H9 (cell line): ENCODE measurements at regions not wholly inside any gene's neighbourhood (a gene's known extent, or its start where the extent isn't known, plus 50 kb on each side); places are given as distances from the start of the nearest gene placed in this dataset.

ENCODE experiments used
- DNase-seq: peaks from one replicate; pipeline ENCODE4 v3.0.0-alpha.2; 2017
- H2AFZ ChIP-seq: one replicate; pipeline ENCODE4 v1.6.1; 2013; ENCODE audit warnings: mild to moderate bottlenecking, low read length, control low read depth, moderate library complexity
- H2AK5ac ChIP-seq: 2 replicates; pipeline ENCODE4 v1.6.1; 2013; ENCODE audit warnings: low read length, control low read depth, mixed read lengths; ENCODE audit not compliant: insufficient read length
- H2BK120ac ChIP-seq: one replicate; pipeline ENCODE4 v1.6.1; 2013; ENCODE audit warnings: low read depth, mild to moderate bottlenecking, low read length, control low read depth, inconsistent platforms; ENCODE audit not compliant: poor library complexity, severe bottlenecking
- H2BK12ac ChIP-seq: 2 replicates; pipeline ENCODE4 v1.6.1; 2013; ENCODE audit warnings: low read length, control low read depth, mixed read lengths, low read depth; ENCODE audit not compliant: insufficient read length
- H2BK15ac ChIP-seq: 2 replicates; pipeline ENCODE4 v1.6.1; 2013; ENCODE audit warnings: low read depth, low read length, control low read depth
- H2BK20ac ChIP-seq: one replicate; pipeline ENCODE4 v1.6.1; 2013; ENCODE audit warnings: low read depth, mild to moderate bottlenecking, low read length, control low read depth, inconsistent platforms; ENCODE audit not compliant: poor library complexity, severe bottlenecking
- H2BK5ac ChIP-seq: 2 replicates; pipeline ENCODE4 v1.6.1; 2013; ENCODE audit warnings: low read length, control low read depth, mixed read lengths; ENCODE audit not compliant: insufficient read length
- H3K14ac ChIP-seq: 2 replicates; pipeline ENCODE4 v1.6.1; 2013; ENCODE audit warnings: low read length, control low read depth; ENCODE audit not compliant: insufficient read depth
- H3K18ac ChIP-seq: 2 replicates; pipeline ENCODE4 v1.6.1; 2013; ENCODE audit warnings: low read depth, mild to moderate bottlenecking, mixed read lengths, low read length, control low read depth; ENCODE audit not compliant: insufficient read length
- H3K23ac ChIP-seq: 2 replicates; pipeline ENCODE4 v1.6.1; 2013; ENCODE audit warnings: low read length, control low read depth, mixed read lengths, low read depth; ENCODE audit not compliant: insufficient read length
- H3K23me2 ChIP-seq: 2 replicates; pipeline ENCODE4 v1.6.1; 2013; ENCODE audit warnings: low read depth, mild to moderate bottlenecking, mixed read lengths, low read length, control low read depth; ENCODE audit not compliant: insufficient read length, poor library complexity, severe bottlenecking
- H3K27ac ChIP-seq: 2 replicates; pipeline ENCODE4 v1.5.1; 2013; ENCODE audit warnings: low read length, control low read depth, mixed read lengths, low read depth; ENCODE audit not compliant: insufficient read length
- H3K27me3 ChIP-seq: 2 replicates; pipeline ENCODE4 v1.6.1; 2013; ENCODE audit warnings: low read length, control low read depth, inconsistent platforms; ENCODE audit not compliant: insufficient read depth
- H3K4ac ChIP-seq: 2 replicates; pipeline ENCODE4 v1.6.1; 2013; ENCODE audit warnings: low read depth, mild to moderate bottlenecking, control low read depth, inconsistent platforms, low read length, moderate library complexity
- H3K4me1 ChIP-seq: 2 replicates; pipeline ENCODE4 v1.6.1; 2013; ENCODE audit warnings: low read length, control low read depth, inconsistent platforms; ENCODE audit not compliant: insufficient read depth
- H3K4me2 ChIP-seq: 2 replicates; pipeline ENCODE4 v1.6.1; 2013; ENCODE audit warnings: low read length, control low read depth, mixed read lengths; ENCODE audit not compliant: insufficient read length, insufficient read depth
- H3K56ac ChIP-seq: 2 replicates; pipeline ENCODE4 v1.6.1; 2013; ENCODE audit warnings: low read depth, mild to moderate bottlenecking, mixed read lengths, low read length, control low read depth; ENCODE audit not compliant: insufficient read length
- H3K79me1 ChIP-seq: 2 replicates; pipeline ENCODE4 v1.6.1; 2013; ENCODE audit warnings: low read depth, mild to moderate bottlenecking, moderate library complexity, low read length, control low read depth, inconsistent platforms; ENCODE audit not compliant: insufficient read depth, poor library complexity, severe bottlenecking
- H3K79me2 ChIP-seq: 2 replicates; pipeline ENCODE4 v1.6.1; 2013; ENCODE audit warnings: low read length, control low read depth, inconsistent platforms; ENCODE audit not compliant: insufficient read depth
- H3K9ac ChIP-seq: 2 replicates; pipeline ENCODE4 v1.6.1; 2013; ENCODE audit warnings: low read length, control low read depth, mixed read lengths; ENCODE audit not compliant: insufficient read length; ENCODE audit errors: extremely low read depth
- H3K9me3 ChIP-seq: one replicate; pipeline ENCODE4 v1.6.1; 2013; ENCODE audit warnings: low read depth, low read length, inconsistent platforms; ENCODE audit not compliant: control insufficient read depth
- H3T11ph ChIP-seq: one replicate; pipeline ENCODE4 v1.6.1; 2013; ENCODE audit warnings: mild to moderate bottlenecking, low read length, control low read depth, inconsistent platforms
- H4K20me1 ChIP-seq: one replicate; pipeline ENCODE4 v1.6.1; 2013; ENCODE audit not compliant: control insufficient read depth, insufficient read length, insufficient read depth
- H4K5ac ChIP-seq: 2 replicates; pipeline ENCODE4 v1.6.1; 2013; ENCODE audit warnings: low read depth, mild to moderate bottlenecking, mixed read lengths, low read length, control low read depth; ENCODE audit not compliant: insufficient read length
- H4K8ac ChIP-seq: replicated peaks from 2 replicates; pipeline ENCODE4 v1.6.1; 2013; ENCODE audit warnings: low read length, control low read depth, mixed read lengths, low read depth; ENCODE audit not compliant: insufficient read length
- H4K91ac ChIP-seq: 2 replicates; pipeline ENCODE4 v1.6.1; 2013; ENCODE audit warnings: low read depth, mild to moderate bottlenecking, moderate library complexity, mixed read lengths, low read length, control low read depth; ENCODE audit not compliant: insufficient read length
- H3K27ac Mint-ChIP-seq, 3 experiments: 2 replicates in 2 of 3; 3 replicates in 1 of 3; pipeline ENCODE4 v1.8.0; 2020 to 2021; ENCODE audit warnings: mixed read lengths in 3 of 3, mild to moderate bottlenecking in 1 of 3, moderate library complexity in 1 of 3
- H3K27me3 Mint-ChIP-seq: 2 replicates; pipeline ENCODE4 v1.8.0; 2021; ENCODE audit warnings: low read depth, mild to moderate bottlenecking, moderate library complexity, mixed read lengths
- H3K36me3 Mint-ChIP-seq, 3 experiments: 2 replicates in 2 of 3; 3 replicates in 1 of 3; pipeline ENCODE4 v1.8.0; 2020 to 2021; ENCODE audit warnings: low read depth in 3 of 3, mixed read lengths in 3 of 3; ENCODE audit not compliant: insufficient read depth in 1 of 3
- H3K4me1 Mint-ChIP-seq, 2 experiments: 2 replicates each; pipeline ENCODE4 v1.8.0; 2020; ENCODE audit warnings: mixed read lengths in 2 of 2
- H3K4me3 Mint-ChIP-seq, 2 experiments: 2 replicates in 1 of 2; 3 replicates in 1 of 2; pipeline ENCODE4 v1.8.0; 2020 to 2021; ENCODE audit warnings: mild to moderate bottlenecking in 2 of 2, mixed read lengths in 2 of 2, moderate library complexity in 1 of 2
- H3K9me3 Mint-ChIP-seq, 2 experiments: 2 replicates in 1 of 2; 3 replicates in 1 of 2; pipeline ENCODE4 v1.8.0; 2020; ENCODE audit warnings: mild to moderate bottlenecking in 2 of 2, mixed read lengths in 2 of 2, moderate library complexity in 1 of 2
- WGBS: extraction: QIAGEN DNeasy Blood & Tissue Kit; methylation state at CpG from one replicate; pipeline ENCODE4 v1.1.7; 2013; ENCODE audit warnings: missing lambda C conversion rate, low lambda C conversion rate, mixed read lengths; ENCODE audit not compliant: insufficient read length; ENCODE audit errors: extremely low coverage; 5-methylcytosine and 5-hydroxymethylcytosine counted together
- TF ChIP-seq, protein P1 (sequence below): fragments of 200-600 bp; sonication (generic); conservative IDR thresholded peaks from 3 replicates; pipeline ENCODE4 v1.8.0; 2021; ENCODE audit warnings: antibody characterized with exemption, mild to moderate bottlenecking

DNA sequence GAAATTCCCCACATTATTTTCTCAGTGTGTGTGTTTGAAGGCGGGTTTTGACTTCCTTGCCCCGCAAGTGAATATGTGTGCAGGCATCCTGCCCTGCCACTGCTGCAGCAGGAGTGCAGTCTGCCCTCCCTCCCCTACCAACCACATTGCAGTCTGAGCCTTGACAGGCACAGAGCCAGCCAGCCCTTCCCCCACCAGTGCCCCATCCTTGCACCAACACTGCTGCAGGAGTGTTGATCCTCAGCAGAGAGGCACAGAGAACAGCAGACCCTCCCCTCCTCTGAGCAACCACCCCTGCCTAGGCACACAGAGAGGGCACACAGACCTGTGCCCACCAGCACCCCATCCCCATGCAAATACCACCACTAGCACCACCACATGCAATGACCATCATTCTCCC is 683.0 kb upstream of the PKDCC start:
- Histone ChIP-seq H3K79me2 (no peaks in the 10 kb centered on the region), H3K4me2 (no peak overlapping the region), H3K56ac (no peak overlapping the region), H2AFZ (no peak overlapping the region), H3K9ac (no peak overlapping the region), H2BK20ac (no peak overlapping the region), H3K9me3 (peaks cover 9% of the 10 kb centered on the region), H3K23me2 (no peaks in the 10 kb centered on the region), H2AK5ac (no peak overlapping the region), H2BK12ac (no peak overlapping the region), H4K8ac (no peak overlapping the region), H4K91ac (no peak overlapping the region), H2BK120ac (no peak overlapping the region), H4K20me1 (no peaks in the 10 kb centered on the region), H4K5ac (no peak overlapping the region), H3K79me1 (no peaks in the 10 kb centered on the region), H3K14ac (no peak overlapping the region; the same call in 1 of the 2 replicates), H3K27me3 (no peaks in the 10 kb centered on the region), H3K27ac (no peak overlapping the region), H3K18ac (no peak overlapping the region), H3T11ph (no peak overlapping the region), H2BK5ac (no peak overlapping the region), H3K4me1 (no peaks in the 10 kb centered on the region), H2BK15ac (no peak overlapping the region), H3K4ac (no peak overlapping the region), H3K23ac (no peak overlapping the region)
- Mint-ChIP-seq H3K9me3 (peaks cover 27 to 31% of the 10 kb centered on the region in 2 experiments), H3K27me3 (peaks cover 2% of the 10 kb centered on the region; the same call in 1 of the 2 replicates), H3K36me3 (peaks cover 15 to 27% (median 16%) of the 10 kb centered on the region in 3 experiments), H3K4me3 (no peak overlapping the region), H3K4me1 (peaks cover 5 to 8% of the 10 kb centered on the region in 2 experiments), H3K27ac (peak overlapping the region in 1 of 3 experiments; percentile 20; a peak in 1 of 7 replicates)
- no peak for DNase-seq
- TF ChIP-seq, protein P1, sequence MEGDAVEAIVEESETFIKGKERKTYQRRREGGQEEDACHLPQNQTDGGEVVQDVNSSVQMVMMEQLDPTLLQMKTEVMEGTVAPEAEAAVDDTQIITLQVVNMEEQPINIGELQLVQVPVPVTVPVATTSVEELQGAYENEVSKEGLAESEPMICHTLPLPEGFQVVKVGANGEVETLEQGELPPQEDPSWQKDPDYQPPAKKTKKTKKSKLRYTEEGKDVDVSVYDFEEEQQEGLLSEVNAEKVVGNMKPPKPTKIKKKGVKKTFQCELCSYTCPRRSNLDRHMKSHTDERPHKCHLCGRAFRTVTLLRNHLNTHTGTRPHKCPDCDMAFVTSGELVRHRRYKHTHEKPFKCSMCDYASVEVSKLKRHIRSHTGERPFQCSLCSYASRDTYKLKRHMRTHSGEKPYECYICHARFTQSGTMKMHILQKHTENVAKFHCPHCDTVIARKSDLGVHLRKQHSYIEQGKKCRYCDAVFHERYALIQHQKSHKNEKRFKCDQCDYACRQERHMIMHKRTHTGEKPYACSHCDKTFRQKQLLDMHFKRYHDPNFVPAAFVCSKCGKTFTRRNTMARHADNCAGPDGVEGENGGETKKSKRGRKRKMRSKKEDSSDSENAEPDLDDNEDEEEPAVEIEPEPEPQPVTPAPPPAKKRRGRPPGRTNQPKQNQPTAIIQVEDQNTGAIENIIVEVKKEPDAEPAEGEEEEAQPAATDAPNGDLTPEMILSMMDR = no peak
- WGBS = no CpG with 5 or more reads among the region's 2 CpGs
